PFSK-1 (cell line): ENCODE measurements at regions not wholly inside any gene's neighbourhood (a gene's known extent, or its start where the extent isn't known, plus 50 kb on each side); places are given as distances from the start of the nearest gene placed in this dataset.

Source experiments
- FOXP2 ChIP-seq: optimal IDR thresholded peaks from 2 replicates; pipeline ENCODE3; 2011; ENCODE audit warnings: borderline replicate concordance, control low read depth, inconsistent platforms; ENCODE audit not compliant: insufficient read depth; ENCODE audit errors: extremely low read length, extremely low read depth
- POLR2AphosphoS5 ChIP-seq: IDR thresholded peaks from 2 replicates; pipeline ENCODE4 v1.6.1; 2012; ENCODE audit warnings: low read depth, mild to moderate bottlenecking, control low read depth, low read length, moderate library complexity
- SIN3A ChIP-seq: IDR thresholded peaks from 2 replicates; pipeline ENCODE4 v1.6.1; 2012; ENCODE audit warnings: mild to moderate bottlenecking, low read length, moderate library complexity, borderline replicate concordance; ENCODE audit not compliant: insufficient read depth
- TAF1 ChIP-seq: IDR thresholded peaks from 2 replicates; pipeline ENCODE4 v1.6.1; 2012; ENCODE audit warnings: low read length, control low read depth, borderline replicate concordance; ENCODE audit not compliant: insufficient read depth
- TF ChIP-seq, protein P1 (sequence below), 2 experiments: IDR thresholded peaks; 2 replicates each; pipeline versions ENCODE4 v1.6.1 to v1.8.0; 2011 to 2012; ENCODE audit warnings: low read depth in 2 of 2, low read length in 2 of 2, control low read depth in 1 of 2, inconsistent platforms in 1 of 2, mild to moderate bottlenecking in 1 of 2, moderate library complexity in 1 of 2; ENCODE audit not compliant: insufficient read depth in 1 of 2

DNA sequence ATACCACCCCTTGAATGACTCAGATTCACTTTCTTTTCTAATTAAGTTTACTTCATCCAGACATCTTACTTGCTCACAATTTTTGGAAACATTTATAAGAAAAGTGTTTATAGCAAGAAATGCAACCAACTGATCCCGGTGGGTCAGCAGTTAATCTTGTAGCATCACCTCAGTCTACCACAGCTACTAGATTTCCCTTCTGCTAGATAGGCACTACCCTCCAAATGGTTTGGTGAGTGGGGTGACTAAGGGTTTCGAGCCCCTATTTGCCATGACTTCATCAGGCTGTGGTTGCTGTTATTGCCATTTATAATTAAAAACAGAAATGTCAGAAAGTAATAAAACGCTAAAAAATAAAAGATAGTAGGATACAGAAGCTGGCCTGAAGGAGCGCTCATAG lies 930.1 kb upstream of the GJE1 start:
- TF ChIP-seq, protein P1, sequence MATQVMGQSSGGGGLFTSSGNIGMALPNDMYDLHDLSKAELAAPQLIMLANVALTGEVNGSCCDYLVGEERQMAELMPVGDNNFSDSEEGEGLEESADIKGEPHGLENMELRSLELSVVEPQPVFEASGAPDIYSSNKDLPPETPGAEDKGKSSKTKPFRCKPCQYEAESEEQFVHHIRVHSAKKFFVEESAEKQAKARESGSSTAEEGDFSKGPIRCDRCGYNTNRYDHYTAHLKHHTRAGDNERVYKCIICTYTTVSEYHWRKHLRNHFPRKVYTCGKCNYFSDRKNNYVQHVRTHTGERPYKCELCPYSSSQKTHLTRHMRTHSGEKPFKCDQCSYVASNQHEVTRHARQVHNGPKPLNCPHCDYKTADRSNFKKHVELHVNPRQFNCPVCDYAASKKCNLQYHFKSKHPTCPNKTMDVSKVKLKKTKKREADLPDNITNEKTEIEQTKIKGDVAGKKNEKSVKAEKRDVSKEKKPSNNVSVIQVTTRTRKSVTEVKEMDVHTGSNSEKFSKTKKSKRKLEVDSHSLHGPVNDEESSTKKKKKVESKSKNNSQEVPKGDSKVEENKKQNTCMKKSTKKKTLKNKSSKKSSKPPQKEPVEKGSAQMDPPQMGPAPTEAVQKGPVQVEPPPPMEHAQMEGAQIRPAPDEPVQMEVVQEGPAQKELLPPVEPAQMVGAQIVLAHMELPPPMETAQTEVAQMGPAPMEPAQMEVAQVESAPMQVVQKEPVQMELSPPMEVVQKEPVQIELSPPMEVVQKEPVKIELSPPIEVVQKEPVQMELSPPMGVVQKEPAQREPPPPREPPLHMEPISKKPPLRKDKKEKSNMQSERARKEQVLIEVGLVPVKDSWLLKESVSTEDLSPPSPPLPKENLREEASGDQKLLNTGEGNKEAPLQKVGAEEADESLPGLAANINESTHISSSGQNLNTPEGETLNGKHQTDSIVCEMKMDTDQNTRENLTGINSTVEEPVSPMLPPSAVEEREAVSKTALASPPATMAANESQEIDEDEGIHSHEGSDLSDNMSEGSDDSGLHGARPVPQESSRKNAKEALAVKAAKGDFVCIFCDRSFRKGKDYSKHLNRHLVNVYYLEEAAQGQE (IDR thresholded peaks at IDR 0.05; ENCODE audit: insufficient read depth in 1 of 2, low read depth in 2 of 2, low read length in 2 of 2), result no peak
- TF ChIP-seq FOXP2 (no peak), POLR2AphosphoS5 (no peak), SIN3A (no peak), TAF1 (no peak)

DNA sequence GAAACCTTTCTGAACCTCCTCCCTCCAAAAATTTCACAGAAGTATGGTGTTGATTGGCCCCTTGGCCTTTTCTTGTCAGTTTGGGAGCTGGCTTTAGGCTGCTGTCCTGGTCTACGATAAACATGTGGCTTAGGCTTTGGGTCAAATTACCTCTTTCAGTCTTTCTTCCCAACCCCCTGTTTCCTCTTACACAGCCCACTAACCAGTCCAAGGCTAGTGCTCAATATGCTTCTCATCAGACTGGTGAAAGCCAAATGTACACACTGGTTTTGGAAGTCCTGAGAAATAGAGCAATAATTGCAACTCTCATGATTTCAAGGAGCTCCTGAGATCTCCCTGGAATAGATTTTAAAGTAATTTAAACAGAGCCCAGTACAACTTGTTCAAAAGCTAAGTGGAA lies 933.7 kb upstream of the GJE1 start:
- TF ChIP-seq SIN3A, result no peak
- no peak for TF ChIP-seq POLR2AphosphoS5
- TF ChIP-seq FOXP2, result no peak
- no peak for TF ChIP-seq TAF1
- TF ChIP-seq, protein P1 (IDR thresholded peaks at IDR 0.05; ENCODE audit: insufficient read depth in 1 of 2, low read depth in 2 of 2, low read length in 2 of 2), result no peak

DNA sequence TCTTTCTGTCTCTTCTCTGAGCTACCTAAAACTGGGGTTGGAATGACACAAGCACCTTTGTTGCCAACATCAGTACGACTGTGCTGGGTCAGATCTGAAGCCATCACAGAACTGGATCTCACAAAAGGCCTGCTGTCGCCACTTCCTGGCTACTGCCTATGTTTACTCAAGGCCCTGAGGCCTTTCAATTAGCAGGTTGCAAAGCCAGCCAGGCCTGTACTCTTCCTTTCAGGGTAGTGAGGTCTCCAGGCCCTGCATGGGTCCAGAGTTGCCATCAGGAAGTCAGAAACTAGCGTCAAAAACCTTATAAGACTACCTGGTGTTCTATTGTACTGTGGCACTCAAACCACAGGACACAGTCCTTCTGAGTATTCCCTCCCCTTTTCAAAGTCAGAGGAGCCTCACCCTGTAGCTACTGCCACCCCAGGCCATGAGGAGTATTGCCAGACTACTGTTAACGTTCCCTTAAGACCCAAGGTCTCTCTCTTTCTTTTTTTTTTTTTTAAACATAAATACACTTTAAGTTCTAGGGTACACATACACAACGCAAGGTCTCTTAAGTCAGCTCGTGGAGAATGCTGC lies 937.4 kb upstream of the GJE1 start:
- TF ChIP-seq, protein P1 (IDR thresholded peaks at IDR 0.05; ENCODE audit: insufficient read depth in 1 of 2, low read depth in 2 of 2, low read length in 2 of 2), result no peak
- TF ChIP-seq SIN3A, result no peak
- no peak for TF ChIP-seq TAF1
- no peak for TF ChIP-seq POLR2AphosphoS5
- no peak for TF ChIP-seq FOXP2

DNA sequence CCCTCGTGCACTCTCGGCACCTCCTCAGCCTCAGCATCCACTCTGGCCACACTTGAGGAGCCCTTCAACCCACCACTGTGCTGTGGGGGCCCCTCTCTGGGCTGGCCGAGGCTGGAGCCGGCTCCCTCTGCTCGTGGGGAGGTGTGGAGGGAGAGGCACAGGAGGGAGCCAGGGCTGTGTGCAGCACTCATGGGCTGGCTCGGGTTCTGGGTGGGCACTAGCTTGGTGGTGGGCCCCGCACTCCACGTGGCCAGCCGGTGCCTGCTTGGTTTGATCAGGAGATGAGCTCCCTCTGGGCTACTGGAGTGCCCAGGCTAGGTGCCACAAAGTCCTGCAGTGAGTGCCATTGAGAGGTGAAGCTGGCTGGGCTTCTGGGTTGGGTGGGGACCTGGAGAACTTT lies 949.4 kb upstream of the GJE1 start:
- no peak for TF ChIP-seq FOXP2
- no peak for TF ChIP-seq TAF1
- no peak for TF ChIP-seq POLR2AphosphoS5
- TF ChIP-seq, protein P1 (IDR thresholded peaks at IDR 0.05; ENCODE audit: insufficient read depth in 1 of 2, low read depth in 2 of 2, low read length in 2 of 2), result no peak
- TF ChIP-seq SIN3A, result no peak
